Endothelial cell of umbilical vein (primary cell): ENCODE measurements at regions not wholly inside any gene's neighbourhood (a gene's known extent, or its start where the extent isn't known, plus 50 kb on each side); places are given as distances from the start of the nearest gene placed in this dataset.

ENCODE experiments used
- BruUV-seq: library from RNA; stranded (reverse); fragments of 400-500 nt; replicated peaks from 2 replicates; lab custom pipeline; 2021; lab: Mats Ljungman, UMichigan
- CTCF ChIA-PET: fragments of 300-600, 350-600 bp; sonication (Branson Sonifier 250); formaldehyde crosslinking; loops from one replicate; lab custom pipeline; 2021; ENCODE audit warnings: antibody characterized with exemption, inconsistent platforms; lab: Charles Lee
- POLR2A ChIA-PET: fragments of 300-600, 350-600 bp; sonication (Branson Sonifier 250); formaldehyde crosslinking; loops from one replicate; lab custom pipeline; 2021; ENCODE audit warnings: antibody characterized with exemption, inconsistent platforms; lab: Charles Lee
- DNase-seq: peaks from one replicate; pipeline ENCODE4 v3.0.0-alpha.2; 2011; ENCODE audit warnings: low read depth, low spot score
- FAIRE-seq: peaks from 2 replicates; lab custom pipeline; 2011; peaks lifted over from hg19 to GRCh38; lab: Jason Lieb, UNC
- H2AFZ ChIP-seq: 2 replicates; pipeline ENCODE4 v1.6.0; 2012; ENCODE audit warnings: low read depth, low read length, control low read depth, inconsistent platforms
- H3K27ac ChIP-seq: 2 replicates; pipeline ENCODE4 v1.5.1; 2011; ENCODE audit warnings: low read depth, mild to moderate bottlenecking, control low read depth, low read length, moderate library complexity; ENCODE audit not compliant: insufficient read depth
- H3K27me3 ChIP-seq, 2 experiments: 2 replicates each; pipeline versions ENCODE4 v1.6.0 to v1.6.1; 2011; ENCODE audit warnings: low read length in 2 of 2, mixed read lengths in 1 of 2; ENCODE audit not compliant: control insufficient read depth in 2 of 2, insufficient read depth in 2 of 2
- H3K36me3 ChIP-seq, 2 experiments: 2 replicates in 1 of 2; 3 replicates in 1 of 2; pipeline ENCODE4 v1.5.1; 2011; ENCODE audit warnings: low read length in 2 of 2, mild to moderate bottlenecking in 1 of 2, moderate library complexity in 1 of 2; ENCODE audit not compliant: control insufficient read depth in 2 of 2, insufficient read depth in 2 of 2; ENCODE audit errors: extremely low read depth in 1 of 2
- H3K4me1 ChIP-seq: 3 replicates; pipeline ENCODE4 v1.5.1; 2011; ENCODE audit warnings: mild to moderate bottlenecking, low read length; ENCODE audit not compliant: control insufficient read depth, insufficient read depth; ENCODE audit errors: extremely low read depth
- H3K4me2 ChIP-seq: 2 replicates; pipeline ENCODE4 v1.6.1; 2011; ENCODE audit warnings: low read length, control low read depth, mixed read lengths; ENCODE audit not compliant: insufficient read depth
- H3K4me3 ChIP-seq, 3 experiments: fragments of 200-600 bp in 1 of 3; sonication (generic), shearing (Covaris generic) in 1 of 3; replicated peaks in 1 of 3; 2 replicates each; pipeline ENCODE4 v1.5.1; 2011 to 2016; ENCODE audit warnings: control low read depth in 3 of 3, low read length in 3 of 3, mild to moderate bottlenecking in 2 of 3, inconsistent platforms in 1 of 3, low read depth in 1 of 3, moderate library complexity in 1 of 3; ENCODE audit not compliant: insufficient read depth in 1 of 3
- H3K79me2 ChIP-seq: 2 replicates; pipeline ENCODE4 v1.6.0; 2012; ENCODE audit warnings: low read length, inconsistent platforms; ENCODE audit not compliant: control insufficient read depth, insufficient read depth
- H3K9ac ChIP-seq: replicated peaks from 2 replicates; pipeline ENCODE3; 2011; ENCODE audit warnings: low read length, control low read depth; ENCODE audit not compliant: insufficient read depth; ENCODE audit errors: extremely low read depth
- H3K9me1 ChIP-seq: replicated peaks from 3 replicates; pipeline ENCODE4 v1.6.0; 2011; ENCODE audit warnings: mild to moderate bottlenecking, low read length; ENCODE audit not compliant: control insufficient read depth, insufficient read depth; ENCODE audit errors: extremely low read depth
- H3K9me3 ChIP-seq: replicated peaks from 2 replicates; pipeline ENCODE4 v1.5.1; 2012; ENCODE audit warnings: low read length, inconsistent platforms; ENCODE audit not compliant: control insufficient read depth, insufficient read depth
- H4K20me1 ChIP-seq: replicated peaks from 2 replicates; pipeline ENCODE3; 2011; ENCODE audit warnings: mild to moderate bottlenecking, low read length; ENCODE audit not compliant: control insufficient read depth, insufficient read depth; ENCODE audit errors: extremely low read depth
- CTCF ChIP-seq, 2 donors: IDR thresholded peaks; 1 replicate in 1 of 2; 2 replicates in 1 of 2; pipeline ENCODE4 v1.5.1; 2011; ENCODE audit warnings: low read length in 2 of 2, mild to moderate bottlenecking in 2 of 2, moderate library complexity in 2 of 2, control low read depth in 1 of 2, inconsistent platforms in 1 of 2, low read depth in 1 of 2; ENCODE audit not compliant: insufficient read depth in 1 of 2; ENCODE audit errors: extremely low read depth in 1 of 2
- EZH2 ChIP-seq: IDR thresholded peaks from 2 replicates; pipeline ENCODE4 v1.6.1; 2012; ENCODE audit warnings: borderline replicate concordance, low read depth, mild to moderate bottlenecking, moderate library complexity, low read length, inconsistent platforms; ENCODE audit not compliant: severe bottlenecking
- FOS ChIP-seq: IDR thresholded peaks from 2 replicates; pipeline ENCODE4 v1.6.1; 2011; ENCODE audit warnings: mild to moderate bottlenecking, low read length, moderate library complexity, borderline replicate concordance; ENCODE audit not compliant: insufficient read depth
- GATA2 ChIP-seq: IDR thresholded peaks from 2 replicates; pipeline ENCODE4 v1.7.0; 2011; ENCODE audit warnings: low read depth, mild to moderate bottlenecking, moderate library complexity, mixed read lengths, low read length; ENCODE audit not compliant: insufficient read length, insufficient read depth
- JUN ChIP-seq: IDR thresholded peaks from 2 replicates; pipeline ENCODE4 v1.6.1; 2011; ENCODE audit warnings: borderline replicate concordance, low read depth; ENCODE audit not compliant: insufficient read length, insufficient read depth
- MAX ChIP-seq: IDR thresholded peaks from 2 replicates; pipeline ENCODE4 v1.6.1; 2011; ENCODE audit not compliant: insufficient read depth, insufficient read length
- MYC ChIP-seq: IDR thresholded peaks from one replicate; pipeline ENCODE4 v1.6.1; 2011; ENCODE audit warnings: mild to moderate bottlenecking, low read depth, low read length
- POLR2A ChIP-seq: IDR thresholded peaks from 2 replicates; pipeline ENCODE4 v1.6.1; 2012; ENCODE audit warnings: low read depth, mild to moderate bottlenecking, control low read depth, low read length
- POLR2AphosphoS5 ChIP-seq: IDR thresholded peaks from 2 replicates; pipeline ENCODE4 v1.6.1; 2012; ENCODE audit warnings: low read depth, mild to moderate bottlenecking, control low read depth, low read length, moderate library complexity; ENCODE audit not compliant: insufficient read depth
- dilution Hi-C: fragments of 300-500 bp; cut with MboI; formaldehyde crosslinking; loops from one replicate; pipeline ENCODE4 v1.15.0; 2019; ENCODE audit warnings: low sequenced_read_pairs; ENCODE audit not compliant: extremely low pct_ligation_motif_present
- intact Hi-C: fragments of 100-400 bp; cut with micrococcal nuclease; formaldehyde crosslinking; loops from one replicate; pipeline ENCODE4 v1.10.0; 2022

- CTCF ChIA-PET: interaction anchor here (0.8 kb wide), 1 partner anchor 306 kb away, joined by 3 read pairs; no protein-coding TSS in a partner anchor
- Histone ChIP-seq H3K9me1 (no peaks in the 10 kb centered on the region), H3K4me3 (no peak overlapping the region), H3K79me2 (no peaks in the 10 kb centered on the region), H3K4me2 (no peak overlapping the region), H3K9me3 (no peaks in the 10 kb centered on the region), H3K27ac (no peak overlapping the region), H4K20me1 (no peaks in the 10 kb centered on the region), H3K4me1 (no peaks in the 10 kb centered on the region), H2AFZ (no peak overlapping the region), H3K27me3 (no peaks in the 10 kb centered on the region), H3K36me3 (no peaks in the 10 kb centered on the region), H3K9ac (no peak overlapping the region)
- POLR2A ChIA-PET: no interaction called here
- BruUV-seq: no TSS peak
- dilution Hi-C loops: no loop called here
- intact Hi-C loops: no loop called here
- TF ChIP-seq POLR2AphosphoS5 (no peak), CTCF (IDR thresholded peaks at IDR 0.05; ENCODE audit: extremely low read depth in 1 of 2, insufficient read depth in 1 of 2, low read depth in 1 of 2, low read length in 2 of 2) (no peak), JUN (no peak), POLR2A (no peak), MAX (no peak), GATA2 (no peak), MYC (no peak), FOS (no peak), EZH2 (no peak)
- DNase-seq (no peak), FAIRE-seq (no peak)
Observed at GRCh38 chr4:103482893-103483292, 236.9 kb downstream of the TACR3 start.
